Neural progenitor cell (in vitro differentiated cells): ENCODE measurements at regions not wholly inside any gene's neighbourhood (a gene's known extent, or its start where the extent isn't known, plus 50 kb on each side); places are given as distances from the start of the nearest gene placed in this dataset.

Experiments
- CTCF ChIP-seq: fragments of 200-600 bp; sonication (generic); IDR thresholded peaks from 2 replicates; pipeline ENCODE4 v1.5.1; 2017; ENCODE audit warnings: antibody characterized with exemption, mild to moderate bottlenecking
- EZH2phosphoT487 ChIP-seq: fragments of 200-600 bp; sonication (generic); IDR thresholded peaks from 2 replicates; pipeline ENCODE4 v1.6.1; 2017; ENCODE audit warnings: antibody characterized with exemption

- no peak for TF ChIP-seq CTCF
- no peak for TF ChIP-seq EZH2phosphoT487
Measured at GRCh38 chr14:54109521-54110120, 153.0 kb upstream of the BMP4 start.
